HepG2 (cell line): ENCODE measurements at regions not wholly inside any gene's neighbourhood (a gene's known extent, or its start where the extent isn't known, plus 50 kb on each side); places are given as distances from the start of the nearest gene placed in this dataset.

Experiments
- ATAC-seq: fragments of 200-7000 bp; cut with Tn5 transposase; 3 replicates; pipeline ENCODE4 v1.9.1; 2020; ENCODE audit warnings: mild to moderate bottlenecking, moderate library complexity
- BruUV-seq: library from RNA; stranded (reverse); fragments of 400-500 nt; replicated peaks from 2 replicates; lab custom pipeline; 2021; lab: Mats Ljungman, UMichigan
- CTCF ChIA-PET: fragments of 300-600 bp; formaldehyde crosslinking; extraction: SDS; loops from one replicate; lab custom pipeline; 2021; ENCODE audit warnings: low total read pairs, inconsistent platforms, low intra/inter-chr PET ratio; lab: Yijun Ruan, JAX
- POLR2A ChIA-PET: fragments of 350-600 bp; sonication (Branson Sonifier 250); formaldehyde crosslinking; loops from one replicate; lab custom pipeline; 2020; ENCODE audit warnings: antibody characterized with exemption, inconsistent platforms; lab: Yijun Ruan, JAX
- DNase-seq: peaks from one replicate; pipeline ENCODE4 v3.0.0-alpha.2; 2015; ENCODE audit warnings: low spot score
- FAIRE-seq: peaks from 3 replicates; lab custom pipeline; 2011; peaks lifted over from hg19 to GRCh38; lab: Jason Lieb, UNC
- H2AFZ ChIP-seq: one replicate; pipeline ENCODE4 v1.6.1; 2011; ENCODE audit warnings: low read length, inconsistent platforms
- H3K27ac ChIP-seq: fragments of 300-600 bp; 3 replicates; pipeline ENCODE4 v1.8.0; 2011; ENCODE audit warnings: mixed run types, mild to moderate bottlenecking, mixed read lengths, low read length, inconsistent platforms; ENCODE audit not compliant: insufficient read depth; ENCODE audit errors: extremely low read length
- H3K27me3 ChIP-seq, 2 experiments: fragments of 200-600 bp in 1 of 2; 2 replicates in 1 of 2; 3 replicates in 1 of 2; pipeline versions ENCODE4 v1.6.0 to v1.8.0; 2011; ENCODE audit warnings: low read length in 2 of 2, mild to moderate bottlenecking in 2 of 2, moderate library complexity in 2 of 2, inconsistent platforms in 1 of 2; ENCODE audit not compliant: insufficient read depth in 2 of 2, control insufficient read depth in 1 of 2
- H3K36me3 ChIP-seq, 2 experiments: fragments of 200-600 bp in 1 of 2; replicated peaks in 1 of 2; 2 replicates in 1 of 2; 3 replicates in 1 of 2; pipeline versions ENCODE4 v1.5.1 to v1.8.0; 2011; ENCODE audit warnings: low read length in 2 of 2, inconsistent platforms in 1 of 2; ENCODE audit not compliant: insufficient read depth in 2 of 2, control insufficient read depth in 1 of 2
- H3K4me1 ChIP-seq: 2 replicates; pipeline ENCODE4 v1.5.1; 2012; ENCODE audit warnings: low read length, inconsistent platforms; ENCODE audit not compliant: insufficient read depth
- H3K4me2 ChIP-seq: 2 replicates; pipeline ENCODE4 v1.6.0; 2011; ENCODE audit warnings: low read depth, low read length, inconsistent platforms
- H3K4me3 ChIP-seq, 3 experiments: fragments of 200-600 bp in 1 of 3; sonication (generic), shearing (Covaris generic) in 1 of 3; replicated peaks in 1 of 3; 2 replicates each; pipeline ENCODE4 v1.5.1; 2011 to 2016; ENCODE audit warnings: low read length in 3 of 3, inconsistent platforms in 2 of 3, low read depth in 2 of 3, mild to moderate bottlenecking in 2 of 3, control low read depth in 1 of 3, mixed read lengths in 1 of 3; ENCODE audit not compliant: insufficient read depth in 1 of 3
- H3K79me2 ChIP-seq: one replicate; pipeline ENCODE4 v1.6.1; 2011; ENCODE audit warnings: low read length, inconsistent platforms; ENCODE audit not compliant: insufficient read depth
- H3K9ac ChIP-seq: 2 replicates; pipeline ENCODE4 v1.6.0; 2011; ENCODE audit warnings: mild to moderate bottlenecking, low read depth, low read length, inconsistent platforms; ENCODE audit not compliant: insufficient read depth
- H3K9me3 ChIP-seq: 2 replicates; pipeline ENCODE4 v1.5.1; 2012; ENCODE audit warnings: mild to moderate bottlenecking, low read length
- H4K20me1 ChIP-seq: 2 replicates; pipeline ENCODE4 v1.6.0; 2011; ENCODE audit warnings: inconsistent platforms, mild to moderate bottlenecking, low read length, moderate library complexity; ENCODE audit not compliant: insufficient read depth
- ARNTL ChIP-seq: sonication (generic); formaldehyde crosslinking; IDR thresholded peaks from 2 replicates; pipeline ENCODE4 v1.4.0; 2020; ENCODE audit warnings: mild to moderate bottlenecking, missing genetic modification reagents
- ATF7-NPFF ChIP-seq: sonication (generic); formaldehyde crosslinking; IDR thresholded peaks from 2 replicates; pipeline ENCODE4 v1.8.1; 2023; ENCODE audit warnings: mild to moderate bottlenecking, low read depth, missing genetic modification reagents, moderate library complexity
- CAMTA2 ChIP-seq: sonication (generic); formaldehyde crosslinking; IDR thresholded peaks from 2 replicates; pipeline ENCODE4 v1.4.0; 2020; ENCODE audit warnings: mild to moderate bottlenecking, missing genetic modification reagents, borderline replicate concordance
- CENPBD1 ChIP-seq: sonication (generic); formaldehyde crosslinking; IDR thresholded peaks from 2 replicates; pipeline ENCODE4 v1.8.0; 2022; ENCODE audit warnings: missing genetic modification reagents, low read depth, mild to moderate bottlenecking, borderline replicate concordance
- MAFG ChIP-seq: sonication (generic); formaldehyde crosslinking; IDR thresholded peaks from 2 replicates; pipeline ENCODE4 v1.5.1; 2020; ENCODE audit warnings: mild to moderate bottlenecking, missing genetic modification reagents
- ZNF556 ChIP-seq: sonication (generic); formaldehyde crosslinking; IDR thresholded peaks from 2 replicates; pipeline ENCODE4 v1.4.0; 2020; ENCODE audit warnings: mild to moderate bottlenecking, missing genetic modification reagents, borderline replicate concordance
- WGBS: methylation state at CpG from one replicate; pipeline ENCODE4 v1.1.6; 2017; ENCODE audit warnings: low lambda C conversion rate; 5-methylcytosine and 5-hydroxymethylcytosine counted together
- in situ Hi-C: cut with HindIII; loops from 2 replicates; pipeline ENCODE4 v1.10.0; 2017; ENCODE audit warnings: low pct_unique_long_range_greater_than_20kb; ENCODE audit not compliant: extremely low pct_ligation_motif_present
- intact Hi-C: fragments of 100-400 bp; cut with micrococcal nuclease; formaldehyde crosslinking; loops from one replicate; pipeline ENCODE4 v1.10.0; 2022; ENCODE audit not compliant: unreplicated experiment
- TF ChIP-seq, protein P1 (sequence below): sonication (generic); formaldehyde crosslinking; IDR thresholded peaks from 2 replicates; pipeline ENCODE4 v1.5.0; 2020; ENCODE audit warnings: mild to moderate bottlenecking, missing genetic modification reagents, borderline replicate concordance
- TF ChIP-seq, protein P2 (sequence below): sonication (generic); formaldehyde crosslinking; IDR thresholded peaks from 2 replicates; pipeline ENCODE4 v1.5.0; 2020; ENCODE audit warnings: mild to moderate bottlenecking, missing genetic modification reagents

- no peak for TF ChIP-seq ATF7-NPFF (CRISPR knock-in tag)
- TF ChIP-seq, all 625 proteins: peak for 0
These were observed 629.1 kb upstream of the SLC10A2 start (continued) for GRCh38 chr13:103695320-103695719.

DNA sequence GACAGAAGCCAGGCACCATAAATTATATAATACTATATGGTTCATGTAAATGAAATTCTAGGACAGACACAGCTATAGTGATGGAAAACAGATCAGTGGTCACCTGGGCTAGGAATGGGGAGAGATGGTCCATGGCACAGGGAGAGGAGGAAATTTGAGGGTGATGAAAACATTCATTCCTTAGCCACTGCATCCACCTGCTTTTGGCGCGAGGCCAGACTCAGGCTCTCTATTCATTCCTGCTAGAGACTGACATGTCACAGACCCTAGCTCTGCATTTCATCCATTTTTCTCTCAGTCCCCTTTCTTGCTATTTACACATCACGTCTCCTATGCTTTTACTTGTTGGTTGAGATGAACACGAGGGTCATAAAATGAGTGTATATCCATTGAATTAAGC, 628.3 kb upstream of the SLC10A2 start:
- ATAC-seq, result no peak
- no peak overlapping the region for H3K27ac ChIP-seq
- no TSS peak for BruUV-seq
- no peaks in the 10 kb centered on the region for H3K4me1 ChIP-seq
- in situ Hi-C loops, result no loop called here
- ChIA-PET CTCF (no interaction called here), POLR2A (no interaction called here)
- no peaks in the 10 kb centered on the region for H3K27me3 ChIP-seq
- H3K4me3 ChIP-seq, result no peak overlapping the region
- no peak overlapping the region for H3K4me2 ChIP-seq
- FAIRE-seq, result no peak
- TF ChIP-seq, protein P1, sequence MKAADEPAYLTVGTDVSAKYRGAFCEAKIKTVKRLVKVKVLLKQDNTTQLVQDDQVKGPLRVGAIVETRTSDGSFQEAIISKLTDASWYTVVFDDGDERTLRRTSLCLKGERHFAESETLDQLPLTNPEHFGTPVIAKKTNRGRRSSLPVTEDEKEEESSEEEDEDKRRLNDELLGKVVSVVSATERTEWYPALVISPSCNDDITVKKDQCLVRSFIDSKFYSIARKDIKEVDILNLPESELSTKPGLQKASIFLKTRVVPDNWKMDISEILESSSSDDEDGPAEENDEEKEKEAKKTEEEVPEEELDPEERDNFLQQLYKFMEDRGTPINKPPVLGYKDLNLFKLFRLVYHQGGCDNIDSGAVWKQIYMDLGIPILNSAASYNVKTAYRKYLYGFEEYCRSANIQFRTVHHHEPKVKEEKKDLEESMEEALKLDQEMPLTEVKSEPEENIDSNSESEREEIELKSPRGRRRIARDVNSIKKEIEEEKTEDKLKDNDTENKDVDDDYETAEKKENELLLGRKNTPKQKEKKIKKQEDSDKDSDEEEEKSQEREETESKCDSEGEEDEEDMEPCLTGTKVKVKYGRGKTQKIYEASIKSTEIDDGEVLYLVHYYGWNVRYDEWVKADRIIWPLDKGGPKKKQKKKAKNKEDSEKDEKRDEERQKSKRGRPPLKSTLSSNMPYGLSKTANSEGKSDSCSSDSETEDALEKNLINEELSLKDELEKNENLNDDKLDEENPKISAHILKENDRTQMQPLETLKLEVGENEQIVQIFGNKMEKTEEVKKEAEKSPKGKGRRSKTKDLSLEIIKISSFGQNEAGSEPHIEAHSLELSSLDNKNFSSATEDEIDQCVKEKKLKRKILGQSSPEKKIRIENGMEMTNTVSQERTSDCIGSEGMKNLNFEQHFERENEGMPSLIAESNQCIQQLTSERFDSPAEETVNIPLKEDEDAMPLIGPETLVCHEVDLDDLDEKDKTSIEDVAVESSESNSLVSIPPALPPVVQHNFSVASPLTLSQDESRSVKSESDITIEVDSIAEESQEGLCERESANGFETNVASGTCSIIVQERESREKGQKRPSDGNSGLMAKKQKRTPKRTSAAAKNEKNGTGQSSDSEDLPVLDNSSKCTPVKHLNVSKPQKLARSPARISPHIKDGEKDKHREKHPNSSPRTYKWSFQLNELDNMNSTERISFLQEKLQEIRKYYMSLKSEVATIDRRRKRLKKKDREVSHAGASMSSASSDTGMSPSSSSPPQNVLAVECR (CRISPR knock-in tag), result no peak
- no peak for TF ChIP-seq CENPBD1 (CRISPR knock-in tag)
- TF ChIP-seq CAMTA2, result no peak
- TF ChIP-seq, protein P2, sequence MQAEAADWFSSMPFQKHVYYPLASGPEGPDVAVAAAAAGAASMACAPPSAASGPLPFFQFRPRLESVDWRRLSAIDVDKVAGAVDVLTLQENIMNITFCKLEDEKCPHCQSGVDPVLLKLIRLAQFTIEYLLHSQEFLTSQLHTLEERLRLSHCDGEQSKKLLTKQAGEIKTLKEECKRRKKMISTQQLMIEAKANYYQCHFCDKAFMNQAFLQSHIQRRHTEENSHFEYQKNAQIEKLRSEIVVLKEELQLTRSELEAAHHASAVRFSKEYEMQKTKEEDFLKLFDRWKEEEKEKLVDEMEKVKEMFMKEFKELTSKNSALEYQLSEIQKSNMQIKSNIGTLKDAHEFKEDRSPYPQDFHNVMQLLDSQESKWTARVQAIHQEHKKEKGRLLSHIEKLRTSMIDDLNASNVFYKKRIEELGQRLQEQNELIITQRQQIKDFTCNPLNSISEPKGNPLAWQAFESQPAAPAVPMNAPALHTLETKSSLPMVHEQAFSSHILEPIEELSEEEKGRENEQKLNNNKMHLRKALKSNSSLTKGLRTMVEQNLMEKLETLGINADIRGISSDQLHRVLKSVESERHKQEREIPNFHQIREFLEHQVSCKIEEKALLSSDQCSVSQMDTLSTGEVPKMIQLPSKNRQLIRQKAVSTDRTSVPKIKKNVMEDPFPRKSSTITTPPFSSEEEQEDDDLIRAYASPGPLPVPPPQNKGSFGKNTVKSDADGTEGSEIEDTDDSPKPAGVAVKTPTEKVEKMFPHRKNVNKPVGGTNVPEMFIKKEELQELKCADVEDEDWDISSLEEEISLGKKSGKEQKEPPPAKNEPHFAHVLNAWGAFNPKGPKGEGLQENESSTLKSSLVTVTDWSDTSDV (CRISPR knock-in tag), result no peak
- TF ChIP-seq ARNTL (CRISPR knock-in tag), result no peak
- no peak for TF ChIP-seq ZNF556 (CRISPR knock-in tag)
- TF ChIP-seq MAFG, result no peak
- no peaks in the 10 kb centered on the region for H4K20me1 ChIP-seq
- 49% methylated on average over 4 of the region's 4 CpGs for WGBS
- H2AFZ ChIP-seq, result no peak overlapping the region
- intact Hi-C loops, result no loop called here
- DNase-seq, result no peak
- no peak overlapping the region for H3K9ac ChIP-seq
- no peaks in the 10 kb centered on the region for H3K36me3 ChIP-seq
- H3K79me2 ChIP-seq, result no peaks in the 10 kb centered on the region
- peaks cover 45% of the 10 kb centered on the region for H3K9me3 ChIP-seq
